H1 (cell line): ENCODE measurements at regions not wholly inside any gene's neighbourhood (a gene's known extent, or its start where the extent isn't known, plus 50 kb on each side); places are given as distances from the start of the nearest gene placed in this dataset.

Source experiments
- CTCF ChIA-PET: fragments of 300-600 bp; sonication (Branson Sonifier 250); formaldehyde crosslinking; loops from one replicate; lab custom pipeline; 2021; ENCODE audit not compliant: partially characterized antibody; lab: Charles Lee
- POLR2A ChIA-PET: fragments of 300-600 bp; sonication (Branson Sonifier 250); formaldehyde crosslinking; loops from one replicate; lab custom pipeline; 2021; ENCODE audit warnings: inconsistent platforms; ENCODE audit not compliant: partially characterized antibody; lab: Charles Lee
- DNase-seq, 2 experiments: peaks; one replicate each; pipeline versions ENCODE4 v3.0.0 to v3.0.0-alpha.2; 2010 to 2022; ENCODE audit warnings: low spot score in 2 of 2, low read depth in 1 of 2, mixed read lengths in 1 of 2
- FAIRE-seq: peaks from 2 replicates; lab custom pipeline; 2011; peaks lifted over from hg19 to GRCh38; lab: Jason Lieb, UNC
- H2AFZ ChIP-seq: 2 replicates; pipeline ENCODE4 v1.8.1; 2012; ENCODE audit warnings: low read length, inconsistent platforms
- H2AK5ac ChIP-seq: 2 replicates; pipeline ENCODE4 v1.6.1; 2013; ENCODE audit warnings: low read depth, low read length
- H2BK120ac ChIP-seq: replicated peaks from 2 replicates; pipeline ENCODE3; 2013; ENCODE audit warnings: low read depth, low read length, inconsistent platforms
- H2BK12ac ChIP-seq: 2 replicates; pipeline ENCODE4 v1.6.1; 2013; ENCODE audit warnings: low read depth, low read length
- H2BK15ac ChIP-seq: 2 replicates; pipeline ENCODE4 v1.6.1; 2013; ENCODE audit warnings: low read length
- H2BK20ac ChIP-seq: 2 replicates; pipeline ENCODE4 v1.6.1; 2013; ENCODE audit warnings: low read length
- H2BK5ac ChIP-seq: 2 replicates; pipeline ENCODE4 v1.6.1; 2013; ENCODE audit warnings: low read depth, low read length
- H3K14ac ChIP-seq: 2 replicates; pipeline ENCODE4 v1.6.1; 2013; ENCODE audit warnings: inconsistent platforms; ENCODE audit not compliant: insufficient read length
- H3K18ac ChIP-seq: 2 replicates; pipeline ENCODE4 v1.6.1; 2013; ENCODE audit warnings: low read length; ENCODE audit errors: extremely low read depth
- H3K23ac ChIP-seq: 2 replicates; pipeline ENCODE4 v1.6.1; 2013; ENCODE audit warnings: inconsistent platforms; ENCODE audit not compliant: insufficient read length
- H3K23me2 ChIP-seq: 2 replicates; pipeline ENCODE4 v1.6.1; 2013; ENCODE audit warnings: low read depth, low read length
- H3K27ac ChIP-seq: 2 replicates; pipeline ENCODE4 v1.6.1; 2011; ENCODE audit warnings: low read depth, low read length, inconsistent platforms
- H3K27me3 ChIP-seq, 4 experiments: replicated peaks in 1 of 4; 1 replicate in 1 of 4; 2 replicates in 3 of 4; pipeline versions ENCODE4 v1.6.1 to v1.8.1; 2011 to 2013; ENCODE audit warnings: low read length in 3 of 4, mild to moderate bottlenecking in 3 of 4, inconsistent platforms in 2 of 4, mixed read lengths in 2 of 4, moderate library complexity in 1 of 4; ENCODE audit not compliant: control insufficient read depth in 3 of 4, insufficient read depth in 3 of 4; ENCODE audit errors: extremely low read depth in 1 of 4
- H3K36me3 ChIP-seq, 4 experiments: 2 replicates each; pipeline versions ENCODE4 v1.6.1 to v1.8.1; 2011 to 2013; ENCODE audit warnings: mild to moderate bottlenecking in 4 of 4, low read length in 3 of 4, moderate library complexity in 2 of 4, control low read depth in 1 of 4, inconsistent platforms in 1 of 4; ENCODE audit not compliant: insufficient read depth in 4 of 4, control insufficient read depth in 2 of 4
- H3K4ac ChIP-seq: replicated peaks from 2 replicates; pipeline ENCODE3; 2013; ENCODE audit warnings: low read length, low read depth, mixed read lengths, inconsistent platforms; ENCODE audit not compliant: insufficient read length
- H3K4me1 ChIP-seq, 4 experiments: replicated peaks in 1 of 4; 1 replicate in 1 of 4; 2 replicates in 3 of 4; pipeline versions ENCODE4 v1.6.1 to v1.8.1; 2011 to 2013; ENCODE audit warnings: low read length in 3 of 4, inconsistent platforms in 2 of 4, mixed read lengths in 1 of 4; ENCODE audit not compliant: insufficient read depth in 4 of 4, control insufficient read depth in 3 of 4
- H3K4me2 ChIP-seq, 2 experiments: 2 replicates each; pipeline versions ENCODE4 v1.6.1 to v1.8.1; 2011 to 2013; ENCODE audit warnings: low read depth in 2 of 2, low read length in 2 of 2, control low read depth in 1 of 2, inconsistent platforms in 1 of 2, mild to moderate bottlenecking in 1 of 2; ENCODE audit not compliant: insufficient read depth in 1 of 2
- H3K4me3 ChIP-seq, 4 experiments: fragments of 200-600, 300-600 bp in 1 of 4; sonication (generic), shearing (Covaris generic), sonication (Bioruptor Twin) in 1 of 4; 2 replicates each; pipeline versions ENCODE4 v1.5.1 to v1.8.1; 2011 to 2016; ENCODE audit warnings: low read length in 4 of 4, low read depth in 3 of 4, control low read depth in 2 of 4, inconsistent platforms in 2 of 4, mild to moderate bottlenecking in 2 of 4, mixed read lengths in 1 of 4, moderate library complexity in 1 of 4; ENCODE audit not compliant: insufficient read depth in 2 of 4; ENCODE audit errors: extremely low read depth in 1 of 4
- H3K56ac ChIP-seq: replicated peaks from 2 replicates; pipeline ENCODE3; 2013; ENCODE audit warnings: low read depth, mild to moderate bottlenecking, mixed read lengths, low read length, inconsistent platforms; ENCODE audit not compliant: insufficient read length
- H3K79me1 ChIP-seq: 2 replicates; pipeline ENCODE4 v1.6.1; 2013; ENCODE audit warnings: low read depth, low read length, control low read depth
- H3K79me2 ChIP-seq, 2 experiments: 2 replicates each; pipeline versions ENCODE4 v1.6.1 to v1.8.1; 2012 to 2013; ENCODE audit warnings: low read length in 2 of 2, mild to moderate bottlenecking in 2 of 2, inconsistent platforms in 1 of 2; ENCODE audit not compliant: insufficient read depth in 2 of 2, control insufficient read depth in 1 of 2
- H3K9ac ChIP-seq, 4 experiments: replicated peaks in 1 of 4; 1 replicate in 1 of 4; 2 replicates in 3 of 4; pipeline versions ENCODE4 v1.6.1 to v1.8.1; 2011 to 2013; ENCODE audit warnings: low read depth in 3 of 4, low read length in 3 of 4, control low read depth in 2 of 4, mild to moderate bottlenecking in 2 of 4, moderate library complexity in 2 of 4, inconsistent platforms in 1 of 4; ENCODE audit errors: extremely low read depth in 1 of 4
- H3K9me3 ChIP-seq, 2 experiments: 2 replicates each; pipeline versions ENCODE4 v1.6.1 to v1.8.1; 2012 to 2013; ENCODE audit warnings: mild to moderate bottlenecking in 2 of 2, moderate library complexity in 2 of 2, control low read depth in 1 of 2, inconsistent platforms in 1 of 2, low read depth in 1 of 2, low read length in 1 of 2, mixed read lengths in 1 of 2; ENCODE audit not compliant: insufficient read depth in 2 of 2
- H4K20me1 ChIP-seq, 2 experiments: replicated peaks in 1 of 2; 2 replicates each; pipeline versions ENCODE3 to v1.8.1; 2011 to 2013; ENCODE audit warnings: inconsistent platforms in 2 of 2, low read length in 2 of 2, mild to moderate bottlenecking in 1 of 2; ENCODE audit not compliant: insufficient read depth in 2 of 2, control insufficient read depth in 1 of 2
- H4K5ac ChIP-seq: 2 replicates; pipeline ENCODE4 v1.6.1; 2013; ENCODE audit warnings: low read length, low read depth, mixed read lengths, inconsistent platforms; ENCODE audit not compliant: insufficient read length
- H4K8ac ChIP-seq: 2 replicates; pipeline ENCODE4 v1.8.0; 2013; ENCODE audit warnings: mild to moderate bottlenecking, moderate library complexity, low read length, inconsistent platforms; ENCODE audit not compliant: insufficient read depth; ENCODE audit errors: extremely low read depth
- H4K91ac ChIP-seq: replicated peaks from 2 replicates; pipeline ENCODE3; 2013; ENCODE audit warnings: low read length, mixed read lengths, inconsistent platforms; ENCODE audit not compliant: insufficient read length
- CHD2 ChIP-seq: IDR thresholded peaks from 2 replicates; pipeline ENCODE4 v1.6.1; 2012; ENCODE audit warnings: low read length, improper control_type of control experiment
- CREB1 ChIP-seq: IDR thresholded peaks from 2 replicates; pipeline ENCODE4 v1.6.1; 2012; ENCODE audit warnings: inconsistent platforms
- FOSL1 ChIP-seq: IDR thresholded peaks from 2 replicates; pipeline ENCODE4 v1.6.1; 2011; ENCODE audit warnings: mild to moderate bottlenecking, low read depth, low read length, moderate library complexity; ENCODE audit not compliant: insufficient read depth
- HDAC2 ChIP-seq, 2 experiments: fragments of 300-600 bp in 1 of 2; sonication (generic) in 1 of 2; IDR thresholded peaks; 2 replicates each; pipeline ENCODE4 v1.6.1; 2011 to 2012; ENCODE audit warnings: low read depth in 2 of 2, low read length in 2 of 2, mild to moderate bottlenecking in 2 of 2, moderate library complexity in 2 of 2, borderline replicate concordance in 1 of 2, inconsistent platforms in 1 of 2
- HDAC6 ChIP-seq: IDR thresholded peaks from one replicate; pipeline ENCODE4 v1.7.1; 2012; ENCODE audit warnings: low read depth, mild to moderate bottlenecking, inconsistent platforms, low read length, moderate library complexity
- JUN ChIP-seq: IDR thresholded peaks from 2 replicates; pipeline ENCODE4 v1.6.1; 2011; ENCODE audit warnings: low read depth, mild to moderate bottlenecking, improper control_type of control experiment, low read length
- KDM5A ChIP-seq: fragments of 200-600 bp; IDR thresholded peaks from 2 replicates; pipeline ENCODE4 v1.7.1; 2012; ENCODE audit warnings: mild to moderate bottlenecking, low read length, inconsistent platforms, mixed read lengths
- MAFK ChIP-seq: IDR thresholded peaks from 2 replicates; pipeline ENCODE4 v1.6.1; 2012; ENCODE audit warnings: low read depth, mild to moderate bottlenecking, improper control_type of control experiment, low read length
- NANOG ChIP-seq: IDR thresholded peaks from 2 replicates; pipeline ENCODE4 v1.6.1; 2011; ENCODE audit warnings: low read length, low read depth, mild to moderate bottlenecking, inconsistent platforms; ENCODE audit not compliant: insufficient read depth, poor library complexity, severe bottlenecking
- NRF1 ChIP-seq: IDR thresholded peaks from 2 replicates; pipeline ENCODE4 v1.6.1; 2011; ENCODE audit warnings: mild to moderate bottlenecking, low read depth, low read length, improper control_type of control experiment
- PHF8 ChIP-seq: fragments of 200-600 bp; sonication (generic); conservative IDR thresholded peaks from 2 replicates; pipeline ENCODE4 v1.7.1; 2012; ENCODE audit warnings: low read depth, mild to moderate bottlenecking, inconsistent platforms, low read length, moderate library complexity
- POLR2AphosphoS5 ChIP-seq: IDR thresholded peaks from 2 replicates; pipeline ENCODE4 v1.6.1; 2011; ENCODE audit warnings: low read depth, low read length
- RAD21 ChIP-seq, 2 experiments: IDR thresholded peaks in 1 of 2; conservative IDR thresholded peaks in 1 of 2; 2 replicates each; pipeline ENCODE4 v1.6.1; 2011; ENCODE audit warnings: low read depth in 2 of 2, low read length in 2 of 2, improper control_type of control experiment in 1 of 2, inconsistent platforms in 1 of 2, mild to moderate bottlenecking in 1 of 2, moderate library complexity in 1 of 2
- RXRA ChIP-seq: IDR thresholded peaks from 2 replicates; pipeline ENCODE4 v1.6.1; 2011; ENCODE audit warnings: low read depth, mild to moderate bottlenecking, low read length, moderate library complexity; ENCODE audit not compliant: insufficient read depth
- SP4 ChIP-seq: IDR thresholded peaks from 2 replicates; pipeline ENCODE4 v1.6.1; 2012; ENCODE audit warnings: low read length, inconsistent platforms
- TEAD4 ChIP-seq: IDR thresholded peaks from 2 replicates; pipeline ENCODE4 v1.6.1; 2012; ENCODE audit warnings: low read depth, low read length, inconsistent platforms, mixed read lengths

- Histone ChIP-seq H3K79me2 (no peaks in the 10 kb centered on the region), H4K91ac (no peak overlapping the region), H3K79me1 (no peaks in the 10 kb centered on the region), H3K9ac (no peak overlapping the region), H2BK120ac (no peak overlapping the region), H4K5ac (no peak overlapping the region), H3K18ac (no peak overlapping the region), H3K56ac (no peak overlapping the region), H3K36me3 (no peaks in the 10 kb centered on the region), H3K27ac (no peak overlapping the region), H2BK15ac (no peak overlapping the region), H3K4me3 (no peak overlapping the region), H4K20me1 (no peaks in the 10 kb centered on the region), H3K4me2 (no peak overlapping the region), H3K23ac (no peak overlapping the region), H2AK5ac (no peak overlapping the region), H2BK5ac (no peak overlapping the region), H3K14ac (no peak overlapping the region), H2BK20ac (no peak overlapping the region), H2AFZ (no peak overlapping the region), H3K9me3 (no peaks in the 10 kb centered on the region), H3K27me3 (no peaks in the 10 kb centered on the region), H3K4ac (no peak overlapping the region), H3K4me1 (no peaks in the 10 kb centered on the region), H2BK12ac (no peak overlapping the region), H4K8ac (no peak overlapping the region), H3K23me2 (no peaks in the 10 kb centered on the region)
- DNase-seq = no peak
- FAIRE-seq = no peak
- ChIA-PET POLR2A (no interaction called here), CTCF (no interaction called here)
- no peak for TF ChIP-seq RAD21 (IDR thresholded peaks at IDR 0.05 in 1 of 2, conservative IDR thresholded peaks at IDR 0.05 in 1 of 2; ENCODE audit: low read depth in 2 of 2, low read length in 2 of 2)
- TF ChIP-seq SP4 = no peak
- no peak for TF ChIP-seq CREB1
- no peak for TF ChIP-seq HDAC6
- no peak for TF ChIP-seq KDM5A
- TF ChIP-seq JUN = no peak
- no peak for TF ChIP-seq RXRA
- TF ChIP-seq MAFK = no peak
- TF ChIP-seq HDAC2 (IDR thresholded peaks at IDR 0.05; ENCODE audit: borderline replicate concordance in 1 of 2, low read depth in 2 of 2, low read length in 2 of 2) = no peak
- TF ChIP-seq PHF8 = no peak
- TF ChIP-seq FOSL1 = no peak
- no peak for TF ChIP-seq POLR2AphosphoS5
- TF ChIP-seq NANOG = no peak
- TF ChIP-seq CHD2 = no peak
- no peak for TF ChIP-seq TEAD4
- no peak for TF ChIP-seq NRF1
Measured at GRCh38 chr1:193703121-193703520, 516.7 kb upstream of the B3GALT2 start.
